AG10803 (cell line): ENCODE measurements at regions not wholly inside any gene's neighbourhood (a gene's known extent, or its start where the extent isn't known, plus 50 kb on each side); places are given as distances from the start of the nearest gene placed in this dataset.

ENCODE experiments used
- DNase-seq: peaks from one replicate; pipeline ENCODE4 v3.0.0; 2010; ENCODE audit warnings: low read depth
- H3K4me3 ChIP-seq: 2 replicates; pipeline ENCODE4 v1.5.1; 2011; ENCODE audit warnings: mild to moderate bottlenecking, low read length, control low read depth
- CTCF ChIP-seq: conservative IDR thresholded peaks from 2 replicates; pipeline ENCODE4 v1.5.1; 2011; ENCODE audit warnings: mild to moderate bottlenecking, low read length, control low read depth, inconsistent platforms

GRCh38 chr22:47259049-47259448, 496.6 kb downstream of the TBC1D22A start:
- no peak for DNase-seq
- TF ChIP-seq CTCF = no peak
- H3K4me3 ChIP-seq = no peak overlapping the region

GRCh38 chr22:47257976-47258375, 495.5 kb downstream of the TBC1D22A start:
- DNase-seq = no peak
- H3K4me3 ChIP-seq = no peak overlapping the region
- no peak for TF ChIP-seq CTCF

- no peak overlapping the region for H3K4me3 ChIP-seq
- no peak for TF ChIP-seq CTCF
- DNase-seq = no peak
These were observed 495.1 kb downstream of the TBC1D22A start for GRCh38 chr22:47257566-47257965.

GRCh38 chr22:47251911-47252310, 489.5 kb downstream of the TBC1D22A start:
- no peak overlapping the region for H3K4me3 ChIP-seq
- TF ChIP-seq CTCF = no peak
- DNase-seq = no peak

GRCh38 chr22:47250995-47251765, 488.7 kb downstream of the TBC1D22A start:
- TF ChIP-seq CTCF = no peak
- DNase-seq = no peak
- H3K4me3 ChIP-seq = no peak overlapping the region

GRCh38 chr22:47249370-47249928, 487.0 kb downstream of the TBC1D22A start:
- no peak for DNase-seq
- no peak overlapping the region for H3K4me3 ChIP-seq

More at GRCh38 chr22:47249370-47249928, 487.0 kb downstream of the TBC1D22A start:
- no peak for TF ChIP-seq CTCF
